ENCODE measurements at regions not wholly inside any gene's neighbourhood (a gene's known extent, or its start where the extent isn't known, plus 50 kb on each side); places are given as distances from the start of the nearest gene placed in this dataset.

GRCh38 chr9:93896093-93896492 is 59.1 kb downstream of the BARX1 start:
- Histone ChIP-seq H3K27me3 (ENCODE audit: control insufficient read depth in 1 of 2, insufficient read depth in 2 of 2, low read length in 2 of 2) (peaks cover 0 to under 1% of the 10 kb centered on the region in 2 experiments; a peak in 1 of 5 replicates), H3K4me1 (ENCODE audit: insufficient read depth, low read length) (peaks cover 36% of the 10 kb centered on the region), H3K27ac (ENCODE audit: extremely low read length, insufficient read depth, low read length) (no peak overlapping the region), H3K36me3 (replicated peaks in 1 of 2; ENCODE audit: control insufficient read depth in 1 of 2, insufficient read depth in 2 of 2, low read length in 2 of 2) (no peaks in the 10 kb centered on the region), H2AFZ (ENCODE audit: low read length) (no peak overlapping the region), H3K9me3 (ENCODE audit: low read length) (peaks cover 19% of the 10 kb centered on the region), H3K9ac (ENCODE audit: insufficient read depth, low read depth, low read length) (no peak overlapping the region), H3K4me2 (ENCODE audit: low read depth, low read length) (no peak overlapping the region), H3K79me2 (ENCODE audit: insufficient read depth, low read length) (no peaks in the 10 kb centered on the region), H3K4me3 (replicated peaks in 1 of 3; ENCODE audit: insufficient read depth in 1 of 3, low read depth in 2 of 3, low read length in 3 of 3) (no peak overlapping the region), H4K20me1 (ENCODE audit: insufficient read depth, low read length) (no peaks in the 10 kb centered on the region)
- BruUV-seq (replicated peaks) = no TSS peak
- TF ChIP-seq RARA (CRISPR knock-in tag; IDR thresholded peaks at IDR 0.05) = no peak
- no peak for TF ChIP-seq THYN1 (CRISPR knock-in tag; IDR thresholded peaks at IDR 0.05; ENCODE audit: borderline replicate concordance, low read depth)
- TF ChIP-seq MAF1 (CRISPR knock-in tag; IDR thresholded peaks at IDR 0.05; ENCODE audit: borderline replicate concordance) = no peak
- no peak for TF ChIP-seq NFAT5 (CRISPR knock-in tag; IDR thresholded peaks at IDR 0.05)
- no peak for TF ChIP-seq SIN3B (IDR thresholded peaks at IDR 0.05; ENCODE audit: low read length)
- TF ChIP-seq, protein P1, sequence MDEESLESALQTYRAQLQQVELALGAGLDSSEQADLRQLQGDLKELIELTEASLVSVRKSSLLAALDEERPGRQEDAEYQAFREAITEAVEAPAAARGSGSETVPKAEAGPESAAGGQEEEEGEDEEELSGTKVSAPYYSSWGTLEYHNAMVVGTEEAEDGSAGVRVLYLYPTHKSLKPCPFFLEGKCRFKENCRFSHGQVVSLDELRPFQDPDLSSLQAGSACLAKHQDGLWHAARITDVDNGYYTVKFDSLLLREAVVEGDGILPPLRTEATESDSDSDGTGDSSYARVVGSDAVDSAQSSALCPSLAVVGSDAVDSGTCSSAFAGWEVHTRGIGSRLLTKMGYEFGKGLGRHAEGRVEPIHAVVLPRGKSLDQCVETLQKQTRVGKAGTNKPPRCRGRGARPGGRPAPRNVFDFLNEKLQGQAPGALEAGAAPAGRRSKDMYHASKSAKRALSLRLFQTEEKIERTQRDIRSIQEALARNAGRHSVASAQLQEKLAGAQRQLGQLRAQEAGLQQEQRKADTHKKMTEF (CRISPR knock-in tag; IDR thresholded peaks at IDR 0.05) = no peak
- no peak for TF ChIP-seq BHLHE40 (IDR thresholded peaks at IDR 0.05; ENCODE audit: low read length)
- no peak for TF ChIP-seq SNAPC2 (CRISPR knock-in tag; IDR thresholded peaks at IDR 0.05)
- no peak for TF ChIP-seq GLI4 (CRISPR knock-in tag; IDR thresholded peaks at IDR 0.05; ENCODE audit: borderline replicate concordance)
- TF ChIP-seq HHEX (CRISPR knock-in tag; IDR thresholded peaks at IDR 0.05) = no peak
- no peak for TF ChIP-seq ZNF362 (CRISPR knock-in tag; IDR thresholded peaks at IDR 0.05; ENCODE audit: borderline replicate concordance)
- DNase-seq (ENCODE audit: low spot score) = no peak
- in situ Hi-C loops (cut with HindIII; ENCODE audit: extremely low pct_ligation_motif_present, low pct_unique_long_range_greater_than_20kb) = no loop called here
- POLR2A ChIA-PET = no interaction called here
- no peak for FAIRE-seq
- ATAC-seq = no peak
- 67% methylated on average over 4 of the region's 6 CpGs for WGBS (ENCODE audit: low lambda C conversion rate)
- CTCF ChIA-PET (ENCODE audit: low intra/inter-chr PET ratio, low total read pairs) = no interaction called here
- intact Hi-C loops (cut with micrococcal nuclease; ENCODE audit: unreplicated experiment) = no loop called here

Measured in HepG2 (cell line).